Stimulated activated CD8-positive, alpha-beta memory T cell treated with anti-CD3 and anti-CD28 coated beads, Interleukin-2, amount 100 ng/mL, for 48 hours (primary cell): ENCODE measurements at regions not wholly inside any gene's neighbourhood (a gene's known extent, or its start where the extent isn't known, plus 50 kb on each side); places are given as distances from the start of the nearest gene placed in this dataset.

Experiments used
- DNase-seq, 2 donors: peaks; one replicate each; pipeline ENCODE4 v3.0.0-alpha.2; 2020; ENCODE audit warnings: low read depth in 2 of 2

GRCh38 chr10:29757551-29758297, 123.0 kb upstream of the SVIL start:
- no peak for DNase-seq

- no peak for DNase-seq
Measured at GRCh38 chr10:29756451-29756850, 121.7 kb upstream of the SVIL start.

GRCh38 chr10:29753283-29753682, 118.5 kb upstream of the SVIL start:
- no peak for DNase-seq

- no peak for DNase-seq
Measured at GRCh38 chr10:29751684-29752083, 116.9 kb upstream of the SVIL start.

GRCh38 chr10:29751240-29751639, 116.5 kb upstream of the SVIL start:
- DNase-seq: no peak

GRCh38 chr10:29749150-29749549, 114.4 kb upstream of the SVIL start:
- no peak for DNase-seq

- DNase-seq: no peak
Measured at GRCh38 chr10:29748109-29748650, 113.4 kb upstream of the SVIL start.

GRCh38 chr10:29746080-29746797, 111.5 kb upstream of the SVIL start:
- DNase-seq: no peak

- no peak for DNase-seq
Measured at GRCh38 chr10:29740981-29741545, 106.3 kb upstream of the SVIL start.

GRCh38 chr10:29738341-29738740, 103.6 kb upstream of the SVIL start:
- no peak for DNase-seq

- DNase-seq: peak in 1 of 2 donors; percentile 15
Measured at GRCh38 chr10:29737074-29737593, 102.4 kb upstream of the SVIL start.

GRCh38 chr10:29736366-29737073, 101.7 kb upstream of the SVIL start:
- DNase-seq: peak; percentile 1 to 2

- peak; percentile 75 to 79 for DNase-seq
Measured at GRCh38 chr10:29735628-29736365, 101.0 kb upstream of the SVIL start.

- peak; percentile 29 to 35 for DNase-seq
Measured at GRCh38 chr10:29734962-29735627, 100.3 kb upstream of the SVIL start.

- no peak for DNase-seq
Measured at GRCh38 chr10:29734640-29734961, 99.8 kb upstream of the SVIL start.

GRCh38 chr10:29733323-29733722, 98.6 kb upstream of the SVIL start:
- DNase-seq: no peak

GRCh38 chr10:29732918-29733317, 98.1 kb upstream of the SVIL start:
- no peak for DNase-seq

- no peak for DNase-seq
Measured at GRCh38 chr10:29731760-29732159, 97.0 kb upstream of the SVIL start.

- no peak for DNase-seq
Measured at GRCh38 chr10:29730969-29731368, 96.2 kb upstream of the SVIL start.

- DNase-seq: no peak
Measured at GRCh38 chr10:29730458-29730857, 95.7 kb upstream of the SVIL start.
